ENCODE measurements at regions not wholly inside any gene's neighbourhood (a gene's known extent, or its start where the extent isn't known, plus 50 kb on each side); places are given as distances from the start of the nearest gene placed in this dataset.

DNA sequence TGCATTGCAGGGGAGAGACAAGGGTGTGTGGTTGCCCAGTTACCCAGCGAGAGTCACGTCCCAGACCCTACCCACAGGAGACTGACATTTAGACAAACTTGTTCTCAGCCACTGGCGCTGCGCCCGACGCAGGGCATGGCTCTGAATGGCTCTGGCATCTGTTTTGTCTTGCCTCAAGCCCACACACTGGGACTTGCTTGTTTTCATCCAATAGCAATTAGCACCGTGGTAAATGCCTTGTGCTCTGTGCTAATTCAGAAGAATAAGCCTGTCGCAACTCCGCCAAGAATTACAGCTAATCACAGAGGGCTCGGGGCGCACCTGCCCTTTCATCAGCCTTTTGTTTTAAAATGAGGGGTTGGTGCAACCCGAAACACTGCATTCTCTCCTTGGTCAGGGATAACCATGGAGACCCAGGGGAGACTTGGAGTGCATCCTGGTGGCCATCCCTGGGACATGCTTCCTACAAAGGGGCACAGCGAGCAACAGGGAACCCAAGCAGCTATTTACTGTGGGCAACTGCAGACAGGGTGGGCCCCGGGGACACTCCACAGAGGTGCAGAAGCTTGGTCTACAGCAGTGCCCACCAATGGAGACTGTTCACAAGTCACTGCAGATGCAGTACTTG is 220.6 kb upstream of the ZFHX3 start:
- no peak for DNase-seq (ENCODE audit: low read depth in 3 of 3)

- no peak for DNase-seq (ENCODE audit: low read depth in 3 of 3)
Observed at GRCh38 chr16:73265935-73266334, 218.0 kb upstream of the ZFHX3 start.

- DNase-seq (ENCODE audit: low read depth in 3 of 3): no peak
Observed at GRCh38 chr16:73265124-73265837, 217.4 kb upstream of the ZFHX3 start.

GRCh38 chr16:73262931-73263330 is 215.0 kb upstream of the ZFHX3 start:
- no peak for DNase-seq (ENCODE audit: low read depth in 3 of 3)

GRCh38 chr16:73255031-73255430 is 207.1 kb upstream of the ZFHX3 start:
- DNase-seq (ENCODE audit: low read depth in 3 of 3): no peak

- no peak for DNase-seq (ENCODE audit: low read depth in 3 of 3)
Observed at GRCh38 chr16:73253922-73254480, 206.1 kb upstream of the ZFHX3 start.

DNA sequence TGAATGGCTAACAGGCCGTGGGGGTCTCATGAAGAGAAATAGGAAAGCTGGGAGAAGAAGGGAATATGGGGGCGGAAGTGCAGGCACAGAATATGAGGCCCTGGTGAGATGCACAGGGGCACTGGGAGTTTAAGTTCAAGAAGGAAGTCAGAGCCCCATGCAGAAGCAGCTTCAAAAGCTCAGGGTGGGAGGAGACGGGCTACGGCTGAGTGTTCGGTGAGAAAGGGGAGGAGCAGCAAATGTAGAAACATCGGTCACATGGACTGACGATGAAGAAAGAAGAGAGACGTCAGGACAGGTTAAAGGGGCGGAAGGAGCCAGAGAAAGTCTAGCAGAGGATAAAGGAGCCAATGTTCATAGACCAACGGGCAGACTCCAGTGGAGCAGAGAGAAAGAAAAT is 204.5 kb upstream of the ZFHX3 start:
- DNase-seq (ENCODE audit: low read depth in 3 of 3): no peak

DNA sequence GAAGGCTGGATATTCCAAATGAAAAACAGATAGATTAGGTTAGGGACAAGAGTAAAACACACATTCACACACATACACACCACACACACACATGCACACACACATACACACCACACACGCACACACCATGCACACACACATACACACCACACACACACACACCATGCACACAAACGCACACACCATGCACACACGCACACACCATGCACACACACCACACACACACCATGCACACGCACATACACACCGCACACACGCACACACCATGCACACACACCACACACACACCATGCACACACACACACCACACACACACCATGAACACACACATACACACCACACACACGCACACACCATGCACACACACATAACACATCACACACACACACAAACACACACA is 203.7 kb upstream of the ZFHX3 start:
- no peak for DNase-seq (ENCODE audit: low read depth in 3 of 3)

DNA sequence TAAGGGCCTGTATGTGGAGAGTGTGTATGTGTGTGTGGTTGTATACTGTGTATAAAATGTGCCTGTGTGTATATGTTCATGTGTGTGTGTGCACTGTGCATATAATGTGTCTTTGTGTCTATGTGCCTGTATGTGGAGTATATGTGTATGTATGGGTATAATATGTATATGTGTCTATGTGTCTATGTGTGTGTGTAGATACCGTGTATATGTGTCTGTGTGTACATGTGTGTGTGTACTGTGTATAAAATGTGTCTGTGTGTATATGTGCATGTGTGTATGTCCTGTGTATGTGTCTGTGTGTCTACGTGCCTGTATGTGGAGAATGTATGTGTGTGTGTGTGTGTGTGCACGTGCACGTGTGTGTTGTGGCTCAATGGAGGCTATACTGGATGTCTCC is 200.4 kb upstream of the ZFHX3 start:
- no peak for DNase-seq (ENCODE audit: low read depth in 3 of 3)

DNA sequence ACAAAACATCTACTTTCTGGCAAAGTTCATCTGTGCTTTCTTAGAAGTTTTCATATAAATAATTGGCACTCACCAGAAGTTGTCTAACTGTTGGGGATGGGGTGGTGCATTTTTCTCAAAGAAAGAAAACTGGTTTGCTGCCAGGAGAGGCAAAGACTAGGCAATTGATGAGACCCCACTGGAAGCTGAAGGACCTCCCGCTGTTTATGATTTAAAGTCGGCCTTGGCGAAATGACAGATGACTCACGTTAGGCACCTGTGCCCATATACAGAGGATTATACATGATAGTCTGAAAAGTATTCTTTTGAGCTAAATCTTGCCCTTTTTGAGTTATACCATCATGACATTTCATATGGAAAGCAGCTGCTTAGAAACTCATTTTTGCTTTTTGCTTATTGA is 193.0 kb upstream of the ZFHX3 start:
- no peak for DNase-seq (ENCODE audit: low read depth in 3 of 3)

- DNase-seq (ENCODE audit: low read depth in 3 of 3): no peak
Observed at GRCh38 chr16:73237601-73238000, 189.7 kb upstream of the ZFHX3 start.

DNA sequence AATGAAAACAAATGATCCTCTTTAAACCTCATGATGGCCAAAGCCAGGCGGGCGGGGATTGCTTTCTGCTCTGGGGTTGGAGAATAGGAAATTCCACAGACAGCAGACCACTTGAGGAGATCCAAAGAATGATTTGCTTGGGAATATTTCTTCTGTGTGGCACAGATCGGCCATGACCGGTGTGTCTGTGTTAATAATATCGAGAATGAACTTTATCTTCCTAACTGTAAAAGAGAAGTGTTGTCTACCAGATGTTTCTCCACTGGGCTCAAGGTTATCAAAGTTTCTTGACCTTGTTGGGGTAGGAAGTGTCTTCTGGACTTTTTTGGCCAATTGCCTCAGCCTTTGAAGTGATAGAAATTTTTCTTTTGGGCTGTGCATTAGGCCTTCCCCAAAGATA is 186.6 kb upstream of the ZFHX3 start:
- DNase-seq (ENCODE audit: low read depth in 3 of 3): no peak

DNA sequence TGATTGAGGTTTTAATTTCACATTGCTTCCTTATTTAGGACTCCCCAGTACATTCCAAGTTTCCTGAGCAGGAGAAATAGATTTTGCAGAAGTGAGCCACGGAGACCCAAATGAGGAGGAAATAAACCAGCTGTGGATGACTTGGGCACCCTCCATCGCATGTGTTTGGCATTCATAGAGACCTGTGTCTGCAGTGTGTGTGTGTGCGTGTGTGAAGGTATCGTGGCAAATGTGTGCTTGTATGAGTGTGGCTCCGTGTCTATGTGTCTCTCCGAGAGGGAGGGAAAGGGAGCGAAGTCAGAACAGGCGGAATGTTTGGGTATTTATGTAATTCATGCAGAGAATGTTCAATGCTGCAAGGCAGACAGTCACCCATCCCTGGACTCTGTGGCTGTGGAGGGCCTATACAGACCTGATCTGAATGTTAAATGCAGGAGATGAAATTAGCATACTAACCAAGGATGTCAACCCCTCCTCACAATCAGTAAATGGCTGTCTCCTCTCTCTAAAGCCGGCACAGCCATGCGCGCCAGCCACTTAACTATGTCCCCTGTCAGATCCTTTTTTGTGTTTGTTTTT is 186.0 kb upstream of the ZFHX3 start:
- no peak for DNase-seq (ENCODE audit: low read depth in 3 of 3)

GRCh38 chr16:73233329-73233765 is 185.4 kb upstream of the ZFHX3 start:
- no peak for DNase-seq (ENCODE audit: low read depth in 3 of 3)

GRCh38 chr16:73232555-73233328 is 184.8 kb upstream of the ZFHX3 start:
- DNase-seq (ENCODE audit: low read depth in 3 of 3): no peak

DNA sequence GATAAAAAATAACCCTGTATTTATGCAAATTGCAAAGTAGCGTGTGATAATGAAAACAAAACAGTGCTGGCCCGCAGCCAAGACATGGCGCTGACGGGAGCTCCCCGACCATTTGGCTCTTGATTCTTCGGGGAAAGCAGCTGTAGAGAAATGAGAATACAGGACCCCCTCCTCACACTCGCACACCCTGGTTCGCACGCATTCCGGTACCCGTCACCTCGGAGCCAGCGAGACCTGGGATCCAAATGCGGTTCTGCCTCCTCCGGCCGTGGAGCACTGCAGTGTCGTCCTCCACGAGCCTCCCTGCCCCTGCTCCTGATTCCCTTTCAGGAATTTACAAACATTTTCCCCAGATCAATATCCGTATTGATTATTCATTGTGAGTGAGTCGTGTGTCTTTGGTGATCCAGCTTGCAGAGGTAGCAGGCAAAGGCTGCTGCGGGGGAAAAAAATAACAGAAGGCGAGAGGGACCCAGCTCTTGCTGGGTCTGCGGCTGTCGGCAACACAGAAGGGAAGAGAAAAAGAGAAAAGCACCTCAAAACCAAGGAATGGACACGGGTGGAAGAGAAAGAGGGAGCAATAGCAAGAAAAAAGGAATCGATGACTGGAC is 184.1 kb upstream of the ZFHX3 start:
- no peak for DNase-seq (ENCODE audit: low read depth in 3 of 3)

GRCh38 chr16:73231379-73231778 is 183.5 kb upstream of the ZFHX3 start:
- DNase-seq (ENCODE audit: low read depth in 3 of 3): no peak

DNA sequence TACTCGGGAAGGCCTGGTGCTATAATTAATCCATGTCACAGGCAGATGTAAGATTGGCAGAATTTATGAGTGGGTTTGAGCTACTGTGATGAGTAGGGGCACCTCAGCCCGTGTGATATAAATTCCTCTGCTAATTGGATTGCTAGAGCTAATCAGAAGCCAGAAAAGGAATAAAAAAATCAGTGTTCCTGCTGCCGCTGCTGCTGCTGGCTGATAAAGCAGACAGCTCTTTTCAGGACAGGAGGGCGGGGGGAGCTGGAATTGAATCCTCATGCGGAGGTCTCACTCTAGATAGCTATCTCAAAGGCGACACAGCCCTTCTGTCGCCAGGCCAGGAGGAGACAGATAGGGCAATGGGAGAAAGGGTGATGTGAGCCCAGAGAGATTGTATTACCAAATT is 182.7 kb upstream of the ZFHX3 start:
- no peak for DNase-seq (ENCODE audit: low read depth in 3 of 3)

- no peak for DNase-seq (ENCODE audit: low read depth in 3 of 3)
Observed at GRCh38 chr16:73228649-73229048, 180.7 kb upstream of the ZFHX3 start.

- DNase-seq (ENCODE audit: low read depth in 3 of 3): no peak
Observed at GRCh38 chr16:73226675-73227074, 178.7 kb upstream of the ZFHX3 start.

DNA sequence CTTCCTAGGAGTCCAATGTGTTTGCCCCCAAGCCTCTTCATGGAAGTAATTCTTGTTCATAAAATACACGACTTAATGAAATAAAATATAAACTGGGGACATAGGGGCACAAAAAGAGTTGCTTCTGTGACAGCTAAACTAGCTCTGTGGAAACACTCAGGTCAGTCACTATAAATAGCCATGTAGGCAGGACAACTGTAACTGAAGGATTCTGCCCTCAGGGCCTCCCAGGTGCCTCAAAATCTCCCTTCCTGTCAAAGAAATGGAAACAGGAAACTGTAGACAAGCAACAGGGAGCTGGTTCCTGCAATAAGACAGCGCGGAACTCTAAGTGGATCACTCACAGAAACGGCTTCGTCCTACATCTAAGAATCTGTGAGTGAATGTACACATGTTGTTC is 178.1 kb upstream of the ZFHX3 start:
- no peak for DNase-seq (ENCODE audit: low read depth in 3 of 3)

- DNase-seq (ENCODE audit: low read depth in 3 of 3): no peak
Observed at GRCh38 chr16:73220836-73221235, 172.9 kb upstream of the ZFHX3 start.
